SK-N-SH (cell line): ENCODE measurements at regions not wholly inside any gene's neighbourhood (a gene's known extent, or its start where the extent isn't known, plus 50 kb on each side); places are given as distances from the start of the nearest gene placed in this dataset.

Experiments
- CTCF ChIA-PET: fragments of 300-600, 350-600 bp; formaldehyde crosslinking; extraction: SDS; loops from one replicate; lab custom pipeline; 2021; lab: Yijun Ruan, JAX
- POLR2A ChIA-PET: fragments of 350-600 bp; sonication (Branson Sonifier 250); formaldehyde crosslinking; extraction: SDS; loops from one replicate; lab custom pipeline; 2020; ENCODE audit warnings: antibody characterized with exemption, inconsistent platforms; lab: Yijun Ruan, JAX
- DNase-seq: peaks from one replicate; pipeline ENCODE4 v3.0.0; 2012
- H2AFZ ChIP-seq: fragments of 200-600 bp; sonication (generic); 2 replicates; pipeline ENCODE4 v1.8.1; 2016; ENCODE audit warnings: antibody characterized with exemption, mild to moderate bottlenecking, low read depth
- H3F3A ChIP-seq: fragments of 200-600 bp; sonication (generic); replicated peaks from 2 replicates; pipeline ENCODE3; 2016; ENCODE audit warnings: antibody characterized with exemption, mild to moderate bottlenecking; ENCODE audit not compliant: insufficient read depth
- H3K27ac ChIP-seq, 2 experiments: fragments of 200-500 bp in 1 of 2; fragments of 200-600 bp in 1 of 2; sonication (Bioruptor generic) in 1 of 2; sonication (generic), shearing (Covaris generic) in 1 of 2; 2 replicates each; pipeline versions ENCODE4 v1.5.1 to v1.6.1; 2014 to 2016; ENCODE audit warnings: low read depth in 2 of 2, inconsistent platforms in 1 of 2, low read length in 1 of 2, mild to moderate bottlenecking in 1 of 2, mixed read lengths in 1 of 2
- H3K27me3 ChIP-seq: fragments of 200-600 bp; sonication (generic), shearing (Covaris generic); 2 replicates; pipeline ENCODE4 v1.6.1; 2016; ENCODE audit warnings: mixed run types; ENCODE audit not compliant: insufficient read depth
- H3K36me3 ChIP-seq, 2 experiments: fragments of 200-500 bp in 1 of 2; fragments of 200-600 bp in 1 of 2; sonication (Bioruptor generic) in 1 of 2; sonication (generic) in 1 of 2; replicated peaks in 1 of 2; 2 replicates each; pipeline versions ENCODE3 to v1.5.1; 2014 to 2016; ENCODE audit warnings: low read length in 1 of 2, mild to moderate bottlenecking in 1 of 2; ENCODE audit not compliant: insufficient read depth in 2 of 2, control insufficient read depth in 1 of 2
- H3K4me1 ChIP-seq, 2 experiments: fragments of 200-500 bp in 1 of 2; fragments of 200-600 bp in 1 of 2; sonication (Bioruptor generic) in 1 of 2; sonication (generic), shearing (Covaris generic) in 1 of 2; 2 replicates each; pipeline versions ENCODE4 v1.5.1 to v1.6.1; 2014 to 2016; ENCODE audit warnings: low read depth in 1 of 2, low read length in 1 of 2, mixed run types in 1 of 2; ENCODE audit not compliant: insufficient read depth in 2 of 2, control insufficient read depth in 1 of 2
- H3K4me2 ChIP-seq: fragments of 200-600 bp; sonication (generic), shearing (Covaris generic); 2 replicates; pipeline ENCODE4 v1.6.1; 2017; ENCODE audit warnings: mixed run types
- H3K4me3 ChIP-seq, 2 experiments: fragments of 200-500 bp in 1 of 2; fragments of 200-600 bp in 1 of 2; sonication (Bioruptor generic) in 1 of 2; sonication (generic), shearing (Covaris generic) in 1 of 2; 2 replicates each; pipeline versions ENCODE4 v1.5.1 to v1.8.1; 2014 to 2016; ENCODE audit warnings: low read depth in 2 of 2, inconsistent platforms in 1 of 2, low read length in 1 of 2, mild to moderate bottlenecking in 1 of 2, mixed read lengths in 1 of 2, moderate library complexity in 1 of 2
- H3K79me2 ChIP-seq: fragments of 200-600 bp; sonication (generic); 2 replicates; pipeline ENCODE4 v1.8.1; 2017; ENCODE audit warnings: mild to moderate bottlenecking; ENCODE audit not compliant: insufficient read depth
- H3K9ac ChIP-seq: fragments of 200-600 bp; sonication (generic); 2 replicates; pipeline ENCODE4 v1.6.1; 2017; ENCODE audit warnings: mixed run types
- H3K9me2 ChIP-seq: fragments of 200-600 bp; sonication (generic); 2 replicates; pipeline ENCODE4 v1.6.1; 2017; ENCODE audit warnings: mixed run types
- H3K9me3 ChIP-seq: fragments of 200-600 bp; sonication (generic); 2 replicates; pipeline ENCODE4 v1.6.1; 2017; ENCODE audit warnings: mixed run types, mild to moderate bottlenecking, moderate library complexity
- H4K20me1 ChIP-seq: fragments of 200-600 bp; sonication (generic); 2 replicates; pipeline ENCODE4 v1.6.1; 2017; ENCODE audit warnings: mild to moderate bottlenecking, mixed run types; ENCODE audit not compliant: insufficient read depth
- CHD2 ChIP-seq: fragments of 150-350 bp; IDR thresholded peaks from 2 replicates; pipeline ENCODE4 v1.6.1; 2018; ENCODE audit warnings: low read length; ENCODE audit not compliant: partially characterized antibody
- EP300 ChIP-seq, 2 experiments: IDR thresholded peaks; 2 replicates each; pipeline versions ENCODE4 v1.4.0 to v1.6.1; 2012; ENCODE audit warnings: borderline replicate concordance in 1 of 2, low read depth in 1 of 2, low read length in 1 of 2
- GATA2 ChIP-seq: sonication (generic); formaldehyde crosslinking; IDR thresholded peaks from 2 replicates; pipeline ENCODE4 v1.5.0; 2020; ENCODE audit warnings: mild to moderate bottlenecking, missing genetic modification reagents
- MAX ChIP-seq: IDR thresholded peaks from 2 replicates; pipeline ENCODE4 v1.4.0; 2012; ENCODE audit warnings: low read depth
- MEF2A ChIP-seq: IDR thresholded peaks from 2 replicates; pipeline ENCODE4 v1.4.0; 2012; ENCODE audit warnings: low read depth, borderline replicate concordance
- MXI1 ChIP-seq: IDR thresholded peaks from 2 replicates; pipeline ENCODE4 v1.6.1; 2012; ENCODE audit warnings: mild to moderate bottlenecking, low read depth, low read length, improper control_type of control experiment
- REST ChIP-seq: IDR thresholded peaks from 2 replicates; pipeline ENCODE4 v1.6.1; 2012; ENCODE audit warnings: mild to moderate bottlenecking, low read depth, low read length, moderate library complexity
- TCF12 ChIP-seq: IDR thresholded peaks from 2 replicates; pipeline ENCODE4 v1.4.0; 2012
- USF2 ChIP-seq: fragments of 150-350 bp; IDR thresholded peaks from 2 replicates; pipeline ENCODE4 v1.6.1; 2017; ENCODE audit warnings: antibody characterized with exemption, low read length, low read depth, borderline replicate concordance
- WGBS: methylation state at CpG from one replicate; pipeline ENCODE4 v1.1.6; 2017; ENCODE audit warnings: low lambda C conversion rate; 5-methylcytosine and 5-hydroxymethylcytosine counted together
- TF ChIP-seq, protein P1 (sequence below): fragments of 200-600 bp; sonication (generic); IDR thresholded peaks from 2 replicates; pipeline ENCODE4 v1.6.1; 2017; ENCODE audit warnings: antibody characterized with exemption, mild to moderate bottlenecking, moderate library complexity

- Histone ChIP-seq H3K9me3 (0 out of 2 replicates have a peak, but pooled peaks cover 3% of the 10 kb centered on the region), H3F3A (no peaks in the 10 kb centered on the region), H3K9me2 (no peaks in the 10 kb centered on the region), H3K4me2 (no peak overlapping the region), H3K4me3 (no peak overlapping the region), H2AFZ (no peak overlapping the region), H3K79me2 (no peaks in the 10 kb centered on the region), H3K4me1 (no peaks in the 10 kb centered on the region; a peak in 1 of 4 replicates), H3K36me3 (no peaks in the 10 kb centered on the region), H3K27ac (no peak overlapping the region), H3K9ac (no peak overlapping the region), H4K20me1 (no peaks in the 10 kb centered on the region), H3K27me3 (no peaks in the 10 kb centered on the region)
- 38% methylated on average over 8 of the region's 8 CpGs for WGBS
- ChIA-PET CTCF (interaction anchor here (0.6 to 1.6 kb wide), 9 partner anchors 10 to 449 kb away, joined by 3 to 4 read pairs (median 4); no protein-coding TSS in a partner anchor), POLR2A (no interaction called here)
- TF ChIP-seq MXI1 (no peak), USF2 (no peak), TCF12 (no peak), MAX (no peak), MEF2A (no peak)
- TF ChIP-seq, protein P1, sequence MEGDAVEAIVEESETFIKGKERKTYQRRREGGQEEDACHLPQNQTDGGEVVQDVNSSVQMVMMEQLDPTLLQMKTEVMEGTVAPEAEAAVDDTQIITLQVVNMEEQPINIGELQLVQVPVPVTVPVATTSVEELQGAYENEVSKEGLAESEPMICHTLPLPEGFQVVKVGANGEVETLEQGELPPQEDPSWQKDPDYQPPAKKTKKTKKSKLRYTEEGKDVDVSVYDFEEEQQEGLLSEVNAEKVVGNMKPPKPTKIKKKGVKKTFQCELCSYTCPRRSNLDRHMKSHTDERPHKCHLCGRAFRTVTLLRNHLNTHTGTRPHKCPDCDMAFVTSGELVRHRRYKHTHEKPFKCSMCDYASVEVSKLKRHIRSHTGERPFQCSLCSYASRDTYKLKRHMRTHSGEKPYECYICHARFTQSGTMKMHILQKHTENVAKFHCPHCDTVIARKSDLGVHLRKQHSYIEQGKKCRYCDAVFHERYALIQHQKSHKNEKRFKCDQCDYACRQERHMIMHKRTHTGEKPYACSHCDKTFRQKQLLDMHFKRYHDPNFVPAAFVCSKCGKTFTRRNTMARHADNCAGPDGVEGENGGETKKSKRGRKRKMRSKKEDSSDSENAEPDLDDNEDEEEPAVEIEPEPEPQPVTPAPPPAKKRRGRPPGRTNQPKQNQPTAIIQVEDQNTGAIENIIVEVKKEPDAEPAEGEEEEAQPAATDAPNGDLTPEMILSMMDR, result no peak
- no peak for DNase-seq
These were observed 160.6 kb upstream of the RPL38 start for GRCh38 chr17:74042744-74043486.

- H3K27me3 ChIP-seq, result no peaks in the 10 kb centered on the region
- H3K9me2 ChIP-seq, result no peaks in the 10 kb centered on the region
- no peak overlapping the region for H3K27ac ChIP-seq
- POLR2A ChIA-PET, result no interaction called here
- H4K20me1 ChIP-seq, result no peaks in the 10 kb centered on the region
- WGBS, result 35% methylated on average over 4 of the region's 4 CpGs
- 0 out of 2 replicates have a peak, but pooled peaks cover 3% of the 10 kb centered on the region for H3K9me3 ChIP-seq
- CTCF ChIA-PET, result interaction anchor here (1.3 kb wide), 1 partner anchor 155 kb away, joined by 5 read pairs; no protein-coding TSS in a partner anchor
- no peak overlapping the region for H3K9ac ChIP-seq
- no peak overlapping the region for H3K4me3 ChIP-seq
- TF ChIP-seq EP300 (IDR thresholded peaks at IDR 0.05; ENCODE audit: borderline replicate concordance in 1 of 2, low read depth in 1 of 2, low read length in 1 of 2) (no peak), GATA2 (CRISPR knock-in tag) (no peak), CHD2 (no peak), REST (no peak), TCF12 (no peak)
- no peak for DNase-seq
- H3K79me2 ChIP-seq, result no peaks in the 10 kb centered on the region
- H2AFZ ChIP-seq, result no peak overlapping the region
- H3K4me2 ChIP-seq, result no peak overlapping the region
- no peaks in the 10 kb centered on the region for H3K36me3 ChIP-seq
- no peaks in the 10 kb centered on the region for H3F3A ChIP-seq
- H3K4me1 ChIP-seq, result peaks cover 0 to under 1% of the 10 kb centered on the region in 2 experiments; a peak in 1 of 4 replicates
These were observed 159.5 kb upstream of the RPL38 start for GRCh38 chr17:74043976-74044375.
